Ammon's horn (tissue), 1 donor: ENCODE measurements at regions not wholly inside any gene's neighbourhood (a gene's known extent, or its start where the extent isn't known, plus 50 kb on each side); places are given as distances from the start of the nearest gene placed in this dataset.
A peak's percentile ranks its signal among the peaks of the same experiment; 100 is the strongest.

Source experiments
- DNase-seq: peaks from one replicate; pipeline ENCODE4 v3.0.0-alpha.2; 2016; ENCODE audit warnings: low spot score

DNA sequence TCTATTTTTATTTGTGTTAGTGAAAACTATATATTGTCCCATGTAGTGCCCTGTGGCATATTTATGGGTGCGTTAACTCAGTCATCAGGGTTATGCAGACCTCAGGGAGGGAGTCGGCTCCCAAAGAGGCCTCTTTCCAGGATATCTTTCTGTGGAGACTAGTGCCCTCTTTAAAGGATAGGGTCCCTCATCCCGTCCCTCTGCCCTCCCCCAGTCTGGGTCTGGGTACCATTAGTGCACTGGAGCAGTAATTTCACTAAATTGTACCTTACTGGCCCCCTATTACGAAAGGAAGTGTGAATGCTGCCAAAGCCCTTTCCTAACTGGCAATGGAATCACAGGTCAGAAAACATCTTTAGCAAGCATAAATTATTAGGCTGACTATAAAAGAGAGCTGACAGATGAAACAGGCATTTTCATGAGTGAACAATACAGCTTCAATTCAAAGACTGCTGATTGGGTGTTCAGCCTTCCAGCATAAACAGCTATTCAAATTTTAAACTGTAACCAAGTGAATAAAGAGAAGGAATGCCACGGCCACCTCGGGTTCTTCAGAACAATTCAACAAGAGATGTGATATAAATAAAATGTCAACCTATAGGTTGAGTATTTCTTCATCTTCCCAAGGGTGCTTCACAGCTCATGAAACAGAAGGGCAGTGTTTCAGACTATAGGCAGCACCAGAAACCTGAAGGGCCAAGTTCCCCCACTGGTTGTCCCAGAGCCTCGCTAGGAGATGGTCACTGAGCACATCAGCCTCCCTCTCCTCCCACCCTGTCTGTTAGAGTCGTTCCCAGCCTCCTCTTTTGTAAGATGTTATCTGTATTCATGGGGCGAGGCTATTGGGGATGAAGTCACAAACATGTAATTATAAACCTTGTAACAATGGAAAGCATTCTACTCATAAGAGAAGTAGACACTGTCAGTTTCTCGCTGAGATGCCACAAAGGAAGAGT is 318.7 kb downstream of the TMEM161B start:
- DNase-seq = peak; percentile 85

DNA sequence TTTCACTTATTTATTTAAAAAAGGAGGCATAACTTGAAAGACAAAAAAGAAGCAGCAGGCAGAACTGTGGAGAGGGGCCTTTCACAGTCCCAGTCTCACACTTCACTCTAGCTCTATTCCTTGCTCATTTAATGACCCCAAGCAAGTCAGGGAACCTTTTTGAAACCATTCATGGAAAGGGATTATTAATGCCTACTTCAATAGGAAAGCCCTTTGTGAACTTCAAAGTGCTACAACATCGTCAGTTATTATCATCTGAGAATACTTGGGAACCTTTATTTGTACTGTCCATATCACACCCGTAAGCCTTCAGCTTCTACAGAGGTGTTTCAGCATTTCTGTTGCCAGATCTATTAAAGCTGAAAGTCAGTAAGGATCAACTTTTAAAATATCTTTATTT is 320.2 kb downstream of the TMEM161B start:
- no peak for DNase-seq

DNA sequence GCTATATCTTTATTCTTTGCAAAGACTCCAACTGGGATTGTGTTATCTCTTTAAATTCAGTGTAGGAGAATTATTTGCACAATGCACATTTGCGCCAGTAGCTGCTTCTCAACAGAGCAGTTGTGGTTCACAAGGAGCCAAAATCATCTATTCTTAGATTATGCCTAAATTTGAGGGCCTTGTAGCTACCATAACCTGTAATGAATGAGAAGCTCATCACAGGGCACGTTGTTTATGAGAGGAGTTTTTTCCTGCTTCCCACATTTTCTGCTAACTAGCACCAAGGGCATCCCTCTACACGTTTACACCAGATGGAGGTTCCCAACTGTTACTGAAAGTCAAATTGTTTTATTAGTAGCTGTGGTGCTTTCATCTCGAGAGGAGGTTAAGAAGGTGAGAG is 322.4 kb downstream of the TMEM161B start:
- DNase-seq = no peak

- DNase-seq = no peak
These were observed 323.4 kb downstream of the TMEM161B start for GRCh38 chr5:87945286-87945650.

DNA sequence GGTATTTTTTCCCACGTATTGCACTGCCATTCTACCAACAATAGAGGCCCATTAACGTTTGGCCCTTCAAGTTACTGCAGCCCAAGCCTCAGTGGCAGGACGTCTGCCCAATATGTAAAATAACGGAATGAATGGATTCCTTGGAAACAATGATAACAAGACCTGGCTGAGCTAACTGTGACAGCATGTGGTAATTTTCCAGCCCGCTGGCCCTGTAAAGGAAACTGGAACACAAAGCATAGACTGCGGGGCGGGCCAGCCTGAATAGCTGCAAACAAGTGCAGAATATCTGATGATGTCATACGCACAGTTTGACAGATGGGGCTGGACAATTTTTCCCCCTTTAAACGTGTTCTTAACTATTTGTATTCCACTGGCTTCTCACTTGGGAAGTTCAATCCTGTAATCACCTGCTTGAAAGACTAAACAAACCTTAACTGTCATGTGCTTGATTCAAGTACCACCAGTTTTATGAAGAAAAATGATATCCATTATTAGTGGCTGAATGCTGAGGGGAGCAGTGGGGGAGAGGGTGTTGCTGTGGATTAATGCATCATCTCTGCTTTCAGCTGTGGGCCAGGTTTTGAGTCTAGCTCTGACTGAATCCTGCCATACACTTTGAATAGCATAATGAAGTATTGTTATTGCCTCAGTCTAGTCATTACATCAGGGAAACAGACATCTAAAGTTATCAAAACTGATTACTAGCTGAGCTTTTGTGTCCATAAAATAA is 323.9 kb downstream of the TMEM161B start:
- peak; percentile 98 for DNase-seq

- no peak for DNase-seq
These were observed 327.9 kb downstream of the TMEM161B start for GRCh38 chr5:87940775-87941174.

GRCh38 chr5:87936667-87937066 is 332.0 kb downstream of the TMEM161B start:
- no peak for DNase-seq

DNA sequence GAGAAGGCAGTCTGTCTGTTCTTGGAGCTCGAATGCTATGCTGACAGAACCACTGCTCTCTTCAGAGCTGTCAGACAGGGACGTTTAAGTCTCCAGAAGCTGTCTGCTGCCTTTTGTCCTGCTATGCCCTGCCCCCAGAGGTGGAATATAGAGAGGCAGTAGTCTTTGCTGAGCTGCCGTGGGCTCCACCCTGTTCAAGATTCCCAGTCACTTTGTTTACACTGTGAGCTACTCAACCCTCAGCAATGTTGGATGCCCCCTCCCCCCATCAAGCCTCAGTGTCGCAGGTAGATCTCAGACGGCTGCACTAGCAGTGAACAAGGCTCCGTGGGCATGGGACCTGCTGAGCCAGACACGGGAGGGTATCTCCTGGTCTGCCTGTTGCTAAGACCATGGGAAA is 344.2 kb downstream of the TMEM161B start:
- DNase-seq = no peak

DNA sequence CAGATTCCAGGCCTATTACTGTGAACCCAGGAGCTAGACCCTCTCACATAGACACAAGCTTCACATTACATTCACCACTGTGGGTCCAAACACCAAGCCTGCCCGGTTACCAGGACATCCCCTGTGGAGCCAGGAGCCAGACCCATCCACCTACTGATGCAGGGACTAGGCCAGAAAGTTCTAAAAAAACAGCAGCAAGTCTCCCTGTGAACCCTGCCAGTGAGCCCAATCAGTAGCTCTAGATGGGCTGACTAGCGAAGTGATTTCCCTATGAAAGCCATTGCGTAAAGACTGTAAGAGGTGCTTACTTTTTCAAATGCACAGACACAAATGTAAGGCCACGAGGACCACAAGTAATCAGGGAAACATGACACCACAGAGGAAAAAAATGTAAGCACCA is 352.3 kb downstream of the TMEM161B start:
- no peak for DNase-seq

- no peak for DNase-seq
These were observed 356.2 kb downstream of the TMEM161B start for GRCh38 chr5:87912419-87912818.

GRCh38 chr5:87909382-87909781 is 359.3 kb downstream of the TMEM161B start:
- DNase-seq = no peak

GRCh38 chr5:87906962-87907361 is 361.7 kb downstream of the TMEM161B start:
- no peak for DNase-seq

GRCh38 chr5:87900419-87900818 is 368.2 kb downstream of the TMEM161B start:
- DNase-seq = no peak

- peak; percentile 91 for DNase-seq
These were observed 368.9 kb downstream of the TMEM161B start for GRCh38 chr5:87899721-87900131.

- DNase-seq = peak; percentile 85
These were observed 369.4 kb downstream of the TMEM161B start for GRCh38 chr5:87899208-87899661.

DNA sequence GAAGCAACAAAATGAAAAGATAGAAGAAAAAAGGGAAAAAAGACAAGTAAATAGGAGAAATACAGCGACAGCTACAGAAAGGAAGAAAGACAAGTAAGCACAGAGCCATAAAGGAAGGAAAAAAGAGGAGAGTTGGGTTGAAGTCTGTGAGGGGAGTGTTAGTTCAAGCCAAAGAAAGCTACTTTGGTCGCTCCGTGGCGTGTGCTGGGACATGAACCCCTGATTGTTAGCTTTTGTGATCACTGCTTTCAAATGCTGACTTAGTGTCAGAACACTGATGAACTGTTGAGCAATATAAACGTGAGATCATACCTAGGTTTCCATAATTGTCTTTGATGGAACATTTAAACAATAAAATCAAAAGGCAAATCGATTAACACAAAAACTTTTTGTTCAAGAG is 370.1 kb downstream of the TMEM161B start:
- peak; percentile 16 for DNase-seq

- no peak for DNase-seq
These were observed 380.5 kb downstream of the TMEM161B start for GRCh38 chr5:87888139-87888538.

GRCh38 chr5:87887247-87887646 is 381.4 kb downstream of the TMEM161B start:
- peak; percentile 14 for DNase-seq

DNA sequence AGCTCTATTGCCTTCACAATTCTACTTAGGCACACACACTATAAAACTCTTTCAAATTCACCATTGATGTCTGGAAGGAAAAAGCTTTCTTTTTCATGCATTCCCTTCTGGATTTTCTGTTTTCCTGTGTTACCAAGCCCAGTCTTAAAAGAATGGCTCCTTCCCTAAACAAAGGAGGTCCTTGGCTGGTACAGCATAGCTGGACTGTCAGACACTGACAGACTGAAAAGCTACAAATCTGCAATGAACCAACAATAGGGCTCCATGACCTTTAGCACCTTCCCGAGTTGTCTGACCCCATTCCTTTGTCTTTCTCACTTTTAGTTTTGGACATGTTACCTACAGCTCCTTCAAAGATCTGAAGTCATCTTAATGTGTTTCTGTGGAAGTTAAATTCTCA is 382.5 kb downstream of the TMEM161B start:
- peak; percentile 13 for DNase-seq

GRCh38 chr5:87885758-87886157 is 382.9 kb downstream of the TMEM161B start:
- no peak for DNase-seq

DNA sequence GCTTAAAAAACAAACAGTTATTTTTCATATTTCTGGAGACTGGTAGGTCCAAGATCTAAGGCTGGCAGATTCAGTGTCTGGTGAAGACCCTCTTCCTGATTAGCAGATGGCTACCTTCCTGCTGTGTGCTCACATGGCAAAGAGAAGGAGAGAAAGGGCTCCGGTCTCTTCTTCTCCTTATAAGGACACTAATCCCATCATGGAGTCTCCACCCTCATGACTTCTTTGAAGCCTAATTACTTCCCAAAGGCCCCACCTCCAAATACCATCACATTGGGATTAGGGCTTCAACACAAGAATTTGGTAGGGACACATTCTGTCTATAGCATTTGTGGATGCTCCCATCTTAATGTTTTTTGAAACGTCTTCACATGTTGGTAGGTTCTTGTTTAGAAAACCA is 391.1 kb downstream of the TMEM161B start:
- no peak for DNase-seq

DNA sequence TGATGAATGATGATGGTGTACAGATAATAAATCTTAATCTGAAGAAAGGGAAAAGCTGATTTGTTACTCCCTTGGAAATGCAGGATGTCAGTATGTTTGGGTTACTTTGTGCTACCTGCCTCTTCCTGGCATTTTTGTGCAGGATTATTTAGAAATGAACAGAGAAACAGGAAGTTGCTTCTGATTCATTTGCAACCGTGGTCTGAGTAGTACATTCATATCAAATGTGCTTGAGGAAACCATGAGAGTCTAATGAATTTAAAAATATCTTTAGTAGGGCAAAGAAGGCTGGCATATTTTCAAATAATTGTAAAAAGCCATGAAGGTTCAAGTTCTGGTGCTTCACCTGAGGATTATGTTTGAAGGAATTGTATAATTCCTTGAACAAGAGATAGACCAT is 391.6 kb downstream of the TMEM161B start:
- DNase-seq = no peak

DNA sequence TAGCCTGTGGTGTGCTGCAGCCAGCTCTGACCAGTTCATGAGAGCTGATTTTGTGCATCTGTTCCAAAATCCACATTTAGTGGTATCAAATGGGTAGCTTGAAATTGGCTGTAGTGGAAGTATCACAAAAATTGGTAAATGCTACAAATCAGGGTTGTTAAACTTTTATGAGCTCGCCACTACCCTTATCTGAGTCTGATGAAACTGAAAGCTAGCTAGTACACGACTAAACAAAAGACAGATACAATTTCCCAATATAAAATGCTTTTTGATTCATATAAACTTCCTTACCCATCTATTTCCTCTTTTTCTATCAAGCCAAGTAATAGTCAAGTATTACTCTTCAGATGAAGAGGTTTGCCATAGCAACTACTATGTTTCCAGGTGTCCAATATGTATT is 392.0 kb downstream of the TMEM161B start:
- no peak for DNase-seq
